Lower leg skin (tissue), 3 donors: ENCODE measurements at regions not wholly inside any gene's neighbourhood (a gene's known extent, or its start where the extent isn't known, plus 50 kb on each side); places are given as distances from the start of the nearest gene placed in this dataset.

ENCODE experiments used
- CTCF ChIP-seq, 3 donors: fragments of 450-650 bp; IDR thresholded peaks; one replicate each; pipeline ENCODE4 v1.5.1; 2016; ENCODE audit warnings: antibody characterized with exemption in 3 of 3, mild to moderate bottlenecking in 3 of 3, moderate library complexity in 2 of 3
- POLR2A ChIP-seq, 2 donors: fragments of 450-650 bp; IDR thresholded peaks; one replicate each; pipeline ENCODE4 v1.6.1; 2016 to 2017; ENCODE audit warnings: antibody characterized with exemption in 2 of 2, mild to moderate bottlenecking in 1 of 2, moderate library complexity in 1 of 2

- TF ChIP-seq CTCF (IDR thresholded peaks at IDR 0.05) (no peak), POLR2A (IDR thresholded peaks at IDR 0.05) (no peak)
Measured at GRCh38 chr1:72433591-72433990, 151.3 kb upstream of the NEGR1 start.
